ENCODE measurements at regions not wholly inside any gene's neighbourhood (a gene's known extent, or its start where the extent isn't known, plus 50 kb on each side); places are given as distances from the start of the nearest gene placed in this dataset.
A peak's percentile ranks its signal among the peaks of the same experiment; 100 is the strongest.

- DNase-seq, result no peak
These were observed 377.1 kb downstream of the EFNA5 start for GRCh38 chr5:107293541-107294210.

GRCh38 chr5:107291866-107292265, 378.9 kb downstream of the EFNA5 start:
- no peak for DNase-seq

GRCh38 chr5:107290780-107291398, 379.8 kb downstream of the EFNA5 start:
- peak in 1 of 3 donors; percentile 18 for DNase-seq

GRCh38 chr5:107289030-107289714, 381.6 kb downstream of the EFNA5 start:
- peak in 1 of 3 donors; percentile 22 for DNase-seq

GRCh38 chr5:107286447-107287098, 384.2 kb downstream of the EFNA5 start:
- DNase-seq, result no peak

GRCh38 chr5:107285772-107286171, 385.0 kb downstream of the EFNA5 start:
- DNase-seq, result no peak

- DNase-seq, result no peak
These were observed 385.8 kb downstream of the EFNA5 start for GRCh38 chr5:107284822-107285525.

- DNase-seq, result no peak
These were observed 388.7 kb downstream of the EFNA5 start for GRCh38 chr5:107282061-107282460.

- DNase-seq, result no peak
These were observed 392.0 kb downstream of the EFNA5 start for GRCh38 chr5:107278774-107279173.

- no peak for DNase-seq
These were observed 393.1 kb downstream of the EFNA5 start for GRCh38 chr5:107277485-107278125.

- DNase-seq, result no peak
These were observed 395.4 kb downstream of the EFNA5 start for GRCh38 chr5:107275333-107275732.

GRCh38 chr5:107274571-107274970, 396.2 kb downstream of the EFNA5 start:
- peak in 1 of 3 donors; percentile 3 for DNase-seq

GRCh38 chr5:107272954-107273353, 397.8 kb downstream of the EFNA5 start:
- no peak for DNase-seq

- no peak for DNase-seq
These were observed 398.2 kb downstream of the EFNA5 start for GRCh38 chr5:107272509-107272908.

- no peak for DNase-seq
These were observed 398.9 kb downstream of the EFNA5 start for GRCh38 chr5:107271682-107272350.

- no peak for DNase-seq
These were observed 400.2 kb downstream of the EFNA5 start for GRCh38 chr5:107270561-107270960.

- DNase-seq, result no peak
These were observed 401.1 kb downstream of the EFNA5 start for GRCh38 chr5:107269678-107270077.

GRCh38 chr5:107269256-107269655, 401.5 kb downstream of the EFNA5 start:
- no peak for DNase-seq

GRCh38 chr5:107268241-107268640, 402.5 kb downstream of the EFNA5 start:
- DNase-seq, result no peak

- DNase-seq, result no peak
These were observed 404.6 kb downstream of the EFNA5 start for GRCh38 chr5:107266100-107266499.

GRCh38 chr5:107265193-107265592, 405.5 kb downstream of the EFNA5 start:
- no peak for DNase-seq
